SU-DHL-6 (cell line): ENCODE measurements at regions not wholly inside any gene's neighbourhood (a gene's known extent, or its start where the extent isn't known, plus 50 kb on each side); places are given as distances from the start of the nearest gene placed in this dataset.

Experiments
- H2AFZ ChIP-seq: fragments of 200-600 bp; sonication (generic); 2 replicates; pipeline ENCODE4 v1.6.1; 2014; ENCODE audit warnings: low read depth, mild to moderate bottlenecking, moderate library complexity, mixed read lengths, antibody characterized with exemption, low read length; ENCODE audit not compliant: severe bottlenecking
- H3F3A ChIP-seq: fragments of 200-600 bp; shearing (Covaris generic); 2 replicates; pipeline ENCODE4 v1.6.0; 2016; ENCODE audit warnings: antibody characterized with exemption, mild to moderate bottlenecking; ENCODE audit not compliant: insufficient read depth
- H3K27ac ChIP-seq: fragments of 200-600 bp; sonication (generic); 2 replicates; pipeline ENCODE4 v1.5.1; 2016; ENCODE audit warnings: low read depth, mild to moderate bottlenecking, low read length, moderate library complexity, mixed read lengths
- H3K27me3 ChIP-seq: fragments of 200-600 bp; sonication (generic), shearing (Covaris generic); 2 replicates; pipeline ENCODE4 v1.6.0; 2014; ENCODE audit warnings: mild to moderate bottlenecking, low read length
- H3K36me3 ChIP-seq: fragments of 200-600 bp; sonication (generic); 2 replicates; pipeline ENCODE4 v1.6.1; 2014; ENCODE audit warnings: mild to moderate bottlenecking, low read length, mixed read lengths
- H3K4me2 ChIP-seq: fragments of 300-600, 200-600 bp; shearing (Covaris generic), sonication (generic); 2 replicates; pipeline ENCODE4 v1.6.0; 2014; ENCODE audit warnings: low read length, low read depth, mild to moderate bottlenecking; ENCODE audit not compliant: poor library complexity, severe bottlenecking
- H3K4me3 ChIP-seq: fragments of 200-600 bp; sonication (generic); 2 replicates; pipeline ENCODE4 v1.5.1; 2014; ENCODE audit warnings: antibody characterized with exemption, low read length, mild to moderate bottlenecking, mixed read lengths; ENCODE audit not compliant: insufficient read depth, poor library complexity, severe bottlenecking
- H3K79me2 ChIP-seq: fragments of 200-600 bp; sonication (generic); 2 replicates; pipeline ENCODE4 v1.6.1; 2014; ENCODE audit warnings: mild to moderate bottlenecking, low read length, moderate library complexity; ENCODE audit not compliant: insufficient read depth
- H3K9ac ChIP-seq: fragments of 200-600 bp; sonication (generic); 2 replicates; pipeline ENCODE4 v1.7.0; 2014; ENCODE audit warnings: mild to moderate bottlenecking, low read length
- H3K9me2 ChIP-seq: fragments of 200-600 bp; sonication (generic); replicated peaks from 2 replicates; pipeline ENCODE4 v1.6.1; 2014; ENCODE audit warnings: low read length; ENCODE audit not compliant: insufficient read depth
- H3K9me3 ChIP-seq: fragments of 200-600 bp; sonication (generic); 2 replicates; pipeline ENCODE4 v1.6.1; 2014; ENCODE audit warnings: low read length, mixed read lengths; ENCODE audit not compliant: insufficient read depth
- H4K20me1 ChIP-seq: fragments of 200-600 bp; sonication (generic); 2 replicates; pipeline ENCODE4 v1.6.1; 2014; ENCODE audit warnings: low read depth, mild to moderate bottlenecking, antibody characterized with exemption, low read length, moderate library complexity, mixed read lengths
- EZH2phosphoT487 ChIP-seq: fragments of 200-600 bp; sonication (generic), shearing (Covaris generic); conservative IDR thresholded peaks from 2 replicates; pipeline ENCODE4 v1.6.1; 2018; ENCODE audit warnings: mild to moderate bottlenecking, antibody characterized with exemption, low read length, moderate library complexity, mixed read lengths
- TF ChIP-seq, protein P1 (sequence below): fragments of 200-600 bp; sonication (generic); IDR thresholded peaks from one replicate; pipeline ENCODE4 v1.5.1; 2017; ENCODE audit warnings: antibody characterized with exemption, mild to moderate bottlenecking, low read length, moderate library complexity; ENCODE audit not compliant: insufficient read depth, poor library complexity, severe bottlenecking

DNA sequence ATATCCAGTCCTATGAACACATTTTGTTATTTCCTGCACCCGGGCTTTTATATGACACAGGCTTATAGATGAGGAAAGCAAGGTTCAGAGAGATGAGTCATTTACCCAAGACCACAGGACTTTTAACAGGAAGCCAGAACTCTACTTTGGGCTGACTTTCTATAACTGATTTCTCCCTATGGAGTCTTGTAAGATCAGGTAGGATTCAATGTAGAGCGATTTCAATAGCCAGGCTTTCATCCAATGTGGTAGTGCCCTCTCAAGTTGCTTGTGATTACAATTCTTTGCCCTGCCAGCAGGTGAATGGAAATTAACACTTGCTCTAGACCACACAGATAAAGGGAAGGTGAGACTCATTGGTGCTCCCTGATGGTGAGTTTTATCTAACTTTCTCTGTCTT is 378.3 kb downstream of the INSC start:
- no peak overlapping the region for H2AFZ ChIP-seq

DNA sequence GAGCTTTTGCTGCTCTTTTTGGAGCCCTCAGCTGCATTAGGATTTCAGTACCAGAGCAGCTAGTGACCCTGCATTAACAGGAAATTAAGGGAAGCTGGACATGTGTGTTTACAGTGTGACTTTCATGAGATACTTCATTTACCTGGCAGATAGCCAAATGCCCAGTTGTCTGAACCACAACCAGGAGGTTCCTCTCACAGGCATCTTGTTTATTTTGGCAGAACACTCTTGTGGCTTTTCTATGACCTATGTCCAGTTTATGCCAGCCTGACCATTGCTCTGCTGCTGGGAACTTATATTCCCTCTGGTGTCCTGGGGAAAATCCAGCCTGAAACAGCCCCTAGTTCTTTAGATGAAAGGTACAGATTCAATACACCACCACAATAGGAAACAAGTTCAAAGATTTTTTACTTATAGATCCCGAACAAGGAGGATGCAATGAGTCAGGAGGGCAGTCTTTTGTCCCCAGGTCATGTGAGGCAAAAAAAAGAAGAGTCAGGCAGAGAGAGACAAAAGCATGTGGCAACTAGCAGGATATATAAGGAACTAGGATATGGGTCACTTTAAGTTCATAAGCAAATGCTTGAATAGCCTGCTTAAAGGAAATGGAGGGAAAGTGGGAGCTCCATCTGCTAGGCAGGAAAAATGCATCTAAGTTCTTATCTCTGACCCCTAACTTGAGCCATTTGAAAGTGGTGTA is 379.3 kb downstream of the INSC start:
- no peak overlapping the region for H3K9ac ChIP-seq
- no peak overlapping the region for H2AFZ ChIP-seq
- H3K79me2 ChIP-seq: no peaks in the 10 kb centered on the region
- H4K20me1 ChIP-seq: no peaks in the 10 kb centered on the region
- H3K27me3 ChIP-seq: no peaks in the 10 kb centered on the region
- H3F3A ChIP-seq: no peaks in the 10 kb centered on the region
- no peak overlapping the region for H3K27ac ChIP-seq
- no peaks in the 10 kb centered on the region for H3K9me2 ChIP-seq
- H3K4me3 ChIP-seq: no peak overlapping the region
- H3K36me3 ChIP-seq: no peaks in the 10 kb centered on the region
- no peaks in the 10 kb centered on the region; the same call in 1 of the 2 replicates for H3K9me3 ChIP-seq
- TF ChIP-seq, protein P1, sequence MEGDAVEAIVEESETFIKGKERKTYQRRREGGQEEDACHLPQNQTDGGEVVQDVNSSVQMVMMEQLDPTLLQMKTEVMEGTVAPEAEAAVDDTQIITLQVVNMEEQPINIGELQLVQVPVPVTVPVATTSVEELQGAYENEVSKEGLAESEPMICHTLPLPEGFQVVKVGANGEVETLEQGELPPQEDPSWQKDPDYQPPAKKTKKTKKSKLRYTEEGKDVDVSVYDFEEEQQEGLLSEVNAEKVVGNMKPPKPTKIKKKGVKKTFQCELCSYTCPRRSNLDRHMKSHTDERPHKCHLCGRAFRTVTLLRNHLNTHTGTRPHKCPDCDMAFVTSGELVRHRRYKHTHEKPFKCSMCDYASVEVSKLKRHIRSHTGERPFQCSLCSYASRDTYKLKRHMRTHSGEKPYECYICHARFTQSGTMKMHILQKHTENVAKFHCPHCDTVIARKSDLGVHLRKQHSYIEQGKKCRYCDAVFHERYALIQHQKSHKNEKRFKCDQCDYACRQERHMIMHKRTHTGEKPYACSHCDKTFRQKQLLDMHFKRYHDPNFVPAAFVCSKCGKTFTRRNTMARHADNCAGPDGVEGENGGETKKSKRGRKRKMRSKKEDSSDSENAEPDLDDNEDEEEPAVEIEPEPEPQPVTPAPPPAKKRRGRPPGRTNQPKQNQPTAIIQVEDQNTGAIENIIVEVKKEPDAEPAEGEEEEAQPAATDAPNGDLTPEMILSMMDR: no peak
- no peak for TF ChIP-seq EZH2phosphoT487
- H3K4me2 ChIP-seq: no peak overlapping the region

More for the DNA sequence above, 378.3 kb downstream of the INSC start:
- TF ChIP-seq, protein P1: no peak
- TF ChIP-seq EZH2phosphoT487: no peak
- no peaks in the 10 kb centered on the region; the same call in 1 of the 2 replicates for H3K9me3 ChIP-seq
- H3K27me3 ChIP-seq: no peaks in the 10 kb centered on the region
- no peaks in the 10 kb centered on the region for H3K36me3 ChIP-seq
- H3K9ac ChIP-seq: no peak overlapping the region
- H3K79me2 ChIP-seq: no peaks in the 10 kb centered on the region
- no peak overlapping the region for H3K27ac ChIP-seq
- no peak overlapping the region for H3K4me2 ChIP-seq
- H4K20me1 ChIP-seq: no peaks in the 10 kb centered on the region
- H3F3A ChIP-seq: no peaks in the 10 kb centered on the region
- H3K9me2 ChIP-seq: no peaks in the 10 kb centered on the region
- H3K4me3 ChIP-seq: no peak overlapping the region

DNA sequence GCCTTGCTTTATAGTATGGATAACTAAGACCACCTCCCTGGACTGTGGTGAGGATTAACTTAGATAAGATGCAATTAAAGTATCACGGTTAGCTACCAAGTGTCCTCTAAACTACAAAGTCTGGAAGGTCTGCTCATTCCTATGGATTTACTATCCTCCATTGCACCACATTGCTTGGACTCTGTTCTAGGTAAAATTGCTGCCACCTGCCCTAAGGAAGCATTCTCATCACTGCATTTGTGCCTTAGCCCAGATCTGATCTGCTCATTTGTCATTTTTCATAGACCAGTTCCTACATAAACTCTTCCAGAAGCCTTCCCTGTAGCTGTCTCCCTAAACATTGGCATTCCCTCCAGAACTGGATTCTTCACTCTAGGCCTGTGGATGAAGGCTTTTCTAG is 380.0 kb downstream of the INSC start:
- Histone ChIP-seq H3K36me3 (no peaks in the 10 kb centered on the region), H3K27ac (no peak overlapping the region), H3K4me3 (no peak overlapping the region), H3K79me2 (no peaks in the 10 kb centered on the region), H4K20me1 (no peaks in the 10 kb centered on the region), H3K9me2 (no peaks in the 10 kb centered on the region), H3F3A (no peaks in the 10 kb centered on the region), H3K9me3 (no peaks in the 10 kb centered on the region; the same call in 1 of the 2 replicates), H2AFZ (no peak overlapping the region), H3K27me3 (no peaks in the 10 kb centered on the region), H3K9ac (no peak overlapping the region), H3K4me2 (no peak overlapping the region)
- TF ChIP-seq EZH2phosphoT487: no peak
- TF ChIP-seq, protein P1: no peak
